ENCODE measurements at regions not wholly inside any gene's neighbourhood (a gene's known extent, or its start where the extent isn't known, plus 50 kb on each side); places are given as distances from the start of the nearest gene placed in this dataset.

GRCh38 chr7:4613846-4614548, 68.1 kb upstream of the FOXK1 start:
- ATAC-seq = no peak

GRCh38 chr7:4616116-4616515, 66.0 kb upstream of the FOXK1 start:
- TF ChIP-seq CSDC2 (CRISPR knock-in tag; IDR thresholded peaks at IDR 0.05) (no peak), ZNF8 (CRISPR knock-in tag; IDR thresholded peaks at IDR 0.05) (no peak), CSRNP3 (CRISPR knock-in tag; IDR thresholded peaks at IDR 0.05) (no peak), ISL1 (CRISPR knock-in tag; IDR thresholded peaks at IDR 0.05) (no peak), GLIS3 (CRISPR knock-in tag; IDR thresholded peaks at IDR 0.05) (no peak), SNAI2 (CRISPR knock-in tag; IDR thresholded peaks at IDR 0.05) (no peak), OSR1 (CRISPR knock-in tag; IDR thresholded peaks at IDR 0.05) (no peak), ARNTL (CRISPR knock-in tag; IDR thresholded peaks at IDR 0.05; ENCODE audit: borderline replicate concordance, low read depth) (no peak)
- TF ChIP-seq, protein P1, sequence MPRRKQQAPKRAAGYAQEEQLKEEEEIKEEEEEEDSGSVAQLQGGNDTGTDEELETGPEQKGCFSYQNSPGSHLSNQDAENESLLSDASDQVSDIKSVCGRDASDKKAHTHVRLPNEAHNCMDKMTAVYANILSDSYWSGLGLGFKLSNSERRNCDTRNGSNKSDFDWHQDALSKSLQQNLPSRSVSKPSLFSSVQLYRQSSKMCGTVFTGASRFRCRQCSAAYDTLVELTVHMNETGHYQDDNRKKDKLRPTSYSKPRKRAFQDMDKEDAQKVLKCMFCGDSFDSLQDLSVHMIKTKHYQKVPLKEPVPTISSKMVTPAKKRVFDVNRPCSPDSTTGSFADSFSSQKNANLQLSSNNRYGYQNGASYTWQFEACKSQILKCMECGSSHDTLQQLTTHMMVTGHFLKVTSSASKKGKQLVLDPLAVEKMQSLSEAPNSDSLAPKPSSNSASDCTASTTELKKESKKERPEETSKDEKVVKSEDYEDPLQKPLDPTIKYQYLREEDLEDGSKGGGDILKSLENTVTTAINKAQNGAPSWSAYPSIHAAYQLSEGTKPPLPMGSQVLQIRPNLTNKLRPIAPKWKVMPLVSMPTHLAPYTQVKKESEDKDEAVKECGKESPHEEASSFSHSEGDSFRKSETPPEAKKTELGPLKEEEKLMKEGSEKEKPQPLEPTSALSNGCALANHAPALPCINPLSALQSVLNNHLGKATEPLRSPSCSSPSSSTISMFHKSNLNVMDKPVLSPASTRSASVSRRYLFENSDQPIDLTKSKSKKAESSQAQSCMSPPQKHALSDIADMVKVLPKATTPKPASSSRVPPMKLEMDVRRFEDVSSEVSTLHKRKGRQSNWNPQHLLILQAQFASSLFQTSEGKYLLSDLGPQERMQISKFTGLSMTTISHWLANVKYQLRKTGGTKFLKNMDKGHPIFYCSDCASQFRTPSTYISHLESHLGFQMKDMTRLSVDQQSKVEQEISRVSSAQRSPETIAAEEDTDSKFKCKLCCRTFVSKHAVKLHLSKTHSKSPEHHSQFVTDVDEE (CRISPR knock-in tag; IDR thresholded peaks at IDR 0.05) = no peak
- no peak for ATAC-seq

More at GRCh38 chr7:4613846-4614548, 68.1 kb upstream of the FOXK1 start:
- TF ChIP-seq PPARA (CRISPR knock-in tag; IDR thresholded peaks at IDR 0.05; ENCODE audit: borderline replicate concordance) (no peak), RARB (CRISPR knock-in tag; IDR thresholded peaks at IDR 0.05) (no peak), ARNTL (CRISPR knock-in tag; IDR thresholded peaks at IDR 0.05; ENCODE audit: borderline replicate concordance, low read depth) (no peak), TOX (CRISPR knock-in tag; IDR thresholded peaks at IDR 0.05; ENCODE audit: borderline replicate concordance) (no peak), ZNF70 (CRISPR knock-in tag; IDR thresholded peaks at IDR 0.05) (no peak)

GRCh38 chr7:4621396-4621795, 60.7 kb upstream of the FOXK1 start:
- TF ChIP-seq ESRRG (CRISPR knock-in tag; IDR thresholded peaks at IDR 0.05) = no peak
- no peak for TF ChIP-seq ISL1 (CRISPR knock-in tag; IDR thresholded peaks at IDR 0.05)
- TF ChIP-seq TOX (CRISPR knock-in tag; IDR thresholded peaks at IDR 0.05; ENCODE audit: borderline replicate concordance) = no peak
- TF ChIP-seq, protein P1 (CRISPR knock-in tag; IDR thresholded peaks at IDR 0.05) = no peak
- no peak for TF ChIP-seq PPARA (CRISPR knock-in tag; IDR thresholded peaks at IDR 0.05; ENCODE audit: borderline replicate concordance)
- TF ChIP-seq ZFP30 (CRISPR knock-in tag; IDR thresholded peaks at IDR 0.05) = no peak
- TF ChIP-seq, protein P2, sequence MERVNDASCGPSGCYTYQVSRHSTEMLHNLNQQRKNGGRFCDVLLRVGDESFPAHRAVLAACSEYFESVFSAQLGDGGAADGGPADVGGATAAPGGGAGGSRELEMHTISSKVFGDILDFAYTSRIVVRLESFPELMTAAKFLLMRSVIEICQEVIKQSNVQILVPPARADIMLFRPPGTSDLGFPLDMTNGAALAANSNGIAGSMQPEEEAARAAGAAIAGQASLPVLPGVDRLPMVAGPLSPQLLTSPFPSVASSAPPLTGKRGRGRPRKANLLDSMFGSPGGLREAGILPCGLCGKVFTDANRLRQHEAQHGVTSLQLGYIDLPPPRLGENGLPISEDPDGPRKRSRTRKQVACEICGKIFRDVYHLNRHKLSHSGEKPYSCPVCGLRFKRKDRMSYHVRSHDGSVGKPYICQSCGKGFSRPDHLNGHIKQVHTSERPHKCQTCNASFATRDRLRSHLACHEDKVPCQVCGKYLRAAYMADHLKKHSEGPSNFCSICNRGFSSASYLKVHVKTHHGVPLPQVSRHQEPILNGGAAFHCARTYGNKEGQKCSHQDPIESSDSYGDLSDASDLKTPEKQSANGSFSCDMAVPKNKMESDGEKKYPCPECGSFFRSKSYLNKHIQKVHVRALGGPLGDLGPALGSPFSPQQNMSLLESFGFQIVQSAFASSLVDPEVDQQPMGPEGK (CRISPR knock-in tag; IDR thresholded peaks at IDR 0.05; ENCODE audit: borderline replicate concordance) = no peak
- TF ChIP-seq, protein P3, sequence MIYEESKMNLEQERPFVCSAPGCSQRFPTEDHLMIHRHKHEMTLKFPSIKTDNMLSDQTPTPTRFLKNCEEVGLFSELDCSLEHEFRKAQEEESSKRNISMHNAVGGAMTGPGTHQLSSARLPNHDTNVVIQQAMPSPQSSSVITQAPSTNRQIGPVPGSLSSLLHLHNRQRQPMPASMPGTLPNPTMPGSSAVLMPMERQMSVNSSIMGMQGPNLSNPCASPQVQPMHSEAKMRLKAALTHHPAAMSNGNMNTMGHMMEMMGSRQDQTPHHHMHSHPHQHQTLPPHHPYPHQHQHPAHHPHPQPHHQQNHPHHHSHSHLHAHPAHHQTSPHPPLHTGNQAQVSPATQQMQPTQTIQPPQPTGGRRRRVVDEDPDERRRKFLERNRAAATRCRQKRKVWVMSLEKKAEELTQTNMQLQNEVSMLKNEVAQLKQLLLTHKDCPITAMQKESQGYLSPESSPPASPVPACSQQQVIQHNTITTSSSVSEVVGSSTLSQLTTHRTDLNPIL (CRISPR knock-in tag; IDR thresholded peaks at IDR 0.05; ENCODE audit: low read depth) = no peak
- TF ChIP-seq OSR1 (CRISPR knock-in tag; IDR thresholded peaks at IDR 0.05) = no peak
- no peak for TF ChIP-seq POU6F1 (CRISPR knock-in tag; IDR thresholded peaks at IDR 0.05; ENCODE audit: borderline replicate concordance, low read depth)
- TF ChIP-seq SNAI2 (CRISPR knock-in tag; IDR thresholded peaks at IDR 0.05) = no peak
- TF ChIP-seq ZNF8 (CRISPR knock-in tag; IDR thresholded peaks at IDR 0.05) = no peak
- ATAC-seq = no peak
